ENCODE measurements at regions not wholly inside any gene's neighbourhood (a gene's known extent, or its start where the extent isn't known, plus 50 kb on each side); places are given as distances from the start of the nearest gene placed in this dataset.

- DNase-seq (no peak), ATAC-seq (no peak)
- no peaks in the 10 kb centered on the region for H3K4me1 Mint-ChIP-seq (ENCODE audit: low read depth)
- no peaks in the 10 kb centered on the region for H3K9me3 Mint-ChIP-seq (ENCODE audit: insufficient read depth)
- no peaks in the 10 kb centered on the region for H3K36me3 Mint-ChIP-seq (ENCODE audit: low read depth)
- no peak overlapping the region for H3K4me3 Mint-ChIP-seq
- H3K27me3 Mint-ChIP-seq (ENCODE audit: low read depth), result no peaks in the 10 kb centered on the region
- H3K27ac Mint-ChIP-seq, result no peak overlapping the region
- ChIA-PET CTCF (no interaction called here), POLR2A (no interaction called here)
Observed at GRCh38 chr4:11900359-11900758, 471.7 kb upstream of the HS3ST1 start.

- ChIA-PET POLR2A (no interaction called here), CTCF (no interaction called here)
- H3K4me1 Mint-ChIP-seq (ENCODE audit: low read depth), result no peaks in the 10 kb centered on the region
- H3K4me3 Mint-ChIP-seq, result no peak overlapping the region
- H3K9me3 Mint-ChIP-seq (ENCODE audit: insufficient read depth), result no peaks in the 10 kb centered on the region
- ATAC-seq (no peak), DNase-seq (no peak)
- no peaks in the 10 kb centered on the region for H3K27me3 Mint-ChIP-seq (ENCODE audit: low read depth)
- no peaks in the 10 kb centered on the region for H3K36me3 Mint-ChIP-seq (ENCODE audit: low read depth)
- H3K27ac Mint-ChIP-seq, result no peak overlapping the region
Observed at GRCh38 chr4:11898796-11899195, 470.1 kb upstream of the HS3ST1 start.

GRCh38 chr4:11895766-11896165, 467.1 kb upstream of the HS3ST1 start:
- no peak overlapping the region for H3K4me3 Mint-ChIP-seq
- POLR2A ChIA-PET, result no interaction called here
- no peak overlapping the region for H3K27ac Mint-ChIP-seq
- no peaks in the 10 kb centered on the region for H3K27me3 Mint-ChIP-seq (ENCODE audit: low read depth)
- DNase-seq (no peak), ATAC-seq (no peak)
- H3K9me3 Mint-ChIP-seq (ENCODE audit: insufficient read depth), result no peaks in the 10 kb centered on the region
- no peaks in the 10 kb centered on the region for H3K4me1 Mint-ChIP-seq (ENCODE audit: low read depth)
- CTCF ChIA-PET, result interaction anchor here (0.7 kb wide), 1 partner anchor 203 kb away, joined by 3 read pairs; no protein-coding TSS in a partner anchor
- H3K36me3 Mint-ChIP-seq (ENCODE audit: low read depth), result no peaks in the 10 kb centered on the region

- ATAC-seq, result no peak
Observed at GRCh38 chr4:11894977-11895376, 466.3 kb upstream of the HS3ST1 start.

GRCh38 chr4:11894221-11894620, 465.5 kb upstream of the HS3ST1 start:
- DNase-seq, result no peak
- no peak for ATAC-seq
- Mint-ChIP-seq H3K4me1 (ENCODE audit: low read depth) (no peaks in the 10 kb centered on the region), H3K27ac (no peak overlapping the region), H3K4me3 (no peak overlapping the region), H3K36me3 (ENCODE audit: low read depth) (no peaks in the 10 kb centered on the region), H3K27me3 (ENCODE audit: low read depth) (no peaks in the 10 kb centered on the region), H3K9me3 (ENCODE audit: insufficient read depth) (no peaks in the 10 kb centered on the region)
- ChIA-PET CTCF (no interaction called here), POLR2A (no interaction called here)

More at GRCh38 chr4:11894977-11895376, 466.3 kb upstream of the HS3ST1 start:
- Mint-ChIP-seq H3K4me1 (ENCODE audit: low read depth) (no peaks in the 10 kb centered on the region), H3K27ac (no peak overlapping the region), H3K36me3 (ENCODE audit: low read depth) (no peaks in the 10 kb centered on the region), H3K27me3 (ENCODE audit: low read depth) (no peaks in the 10 kb centered on the region), H3K9me3 (ENCODE audit: insufficient read depth) (no peaks in the 10 kb centered on the region), H3K4me3 (no peak overlapping the region)
- POLR2A ChIA-PET, result no interaction called here
- DNase-seq, result no peak
- CTCF ChIA-PET, result interaction anchor here (0.7 kb wide), 1 partner anchor 204 kb away, joined by 3 read pairs; no protein-coding TSS in a partner anchor

- DNase-seq (no peak), ATAC-seq (no peak)
- Mint-ChIP-seq H3K4me1 (ENCODE audit: low read depth) (no peaks in the 10 kb centered on the region), H3K9me3 (ENCODE audit: insufficient read depth) (no peaks in the 10 kb centered on the region), H3K4me3 (no peak overlapping the region), H3K36me3 (ENCODE audit: low read depth) (no peaks in the 10 kb centered on the region), H3K27ac (no peak overlapping the region), H3K27me3 (ENCODE audit: low read depth) (no peaks in the 10 kb centered on the region)
- POLR2A ChIA-PET, result no interaction called here
- CTCF ChIA-PET, result no interaction called here
Observed at GRCh38 chr4:11889099-11889498, 460.4 kb upstream of the HS3ST1 start.

- ChIA-PET POLR2A (no interaction called here), CTCF (no interaction called here)
- Mint-ChIP-seq H3K4me1 (ENCODE audit: low read depth) (no peaks in the 10 kb centered on the region), H3K27me3 (ENCODE audit: low read depth) (no peaks in the 10 kb centered on the region), H3K27ac (no peak overlapping the region), H3K36me3 (ENCODE audit: low read depth) (no peaks in the 10 kb centered on the region), H3K4me3 (no peak overlapping the region), H3K9me3 (ENCODE audit: insufficient read depth) (peaks cover 4% of the 10 kb centered on the region)
- DNase-seq, result no peak
- ATAC-seq, result no peak
Observed at GRCh38 chr4:11881947-11882346, 453.3 kb upstream of the HS3ST1 start.

- no peak for ATAC-seq
- Mint-ChIP-seq H3K27ac (no peak overlapping the region), H3K9me3 (ENCODE audit: insufficient read depth) (peaks cover 9% of the 10 kb centered on the region), H3K27me3 (ENCODE audit: low read depth) (no peaks in the 10 kb centered on the region), H3K4me1 (ENCODE audit: low read depth) (no peaks in the 10 kb centered on the region), H3K4me3 (no peak overlapping the region), H3K36me3 (ENCODE audit: low read depth) (no peaks in the 10 kb centered on the region)
- POLR2A ChIA-PET, result no interaction called here
- no peak for DNase-seq
- CTCF ChIA-PET, result no interaction called here
Observed at GRCh38 chr4:11881364-11881763, 452.7 kb upstream of the HS3ST1 start.

GRCh38 chr4:11878241-11878640, 449.5 kb upstream of the HS3ST1 start:
- no peak overlapping the region for H3K27ac Mint-ChIP-seq
- no peaks in the 10 kb centered on the region for H3K36me3 Mint-ChIP-seq (ENCODE audit: low read depth)
- ATAC-seq (no peak), DNase-seq (no peak)
- no peaks in the 10 kb centered on the region for H3K4me1 Mint-ChIP-seq (ENCODE audit: low read depth)
- ChIA-PET CTCF (no interaction called here), POLR2A (no interaction called here)
- no peak overlapping the region for H3K4me3 Mint-ChIP-seq
- H3K9me3 Mint-ChIP-seq (ENCODE audit: insufficient read depth), result peaks cover 9% of the 10 kb centered on the region
- no peaks in the 10 kb centered on the region for H3K27me3 Mint-ChIP-seq (ENCODE audit: low read depth)

GRCh38 chr4:11876104-11876503, 447.4 kb upstream of the HS3ST1 start:
- Mint-ChIP-seq H3K27me3 (ENCODE audit: low read depth) (no peaks in the 10 kb centered on the region), H3K36me3 (ENCODE audit: low read depth) (no peaks in the 10 kb centered on the region), H3K27ac (no peak overlapping the region), H3K9me3 (ENCODE audit: insufficient read depth) (peaks cover 9% of the 10 kb centered on the region), H3K4me1 (ENCODE audit: low read depth) (no peaks in the 10 kb centered on the region), H3K4me3 (no peak overlapping the region)
- no peak for ATAC-seq
- ChIA-PET CTCF (no interaction called here), POLR2A (no interaction called here)
- DNase-seq, result no peak

- no peak overlapping the region for H3K27ac Mint-ChIP-seq
- no peak overlapping the region for H3K4me3 Mint-ChIP-seq
Observed at GRCh38 chr4:11869191-11869870, 440.6 kb upstream of the HS3ST1 start.

GRCh38 chr4:11866391-11866790, 437.7 kb upstream of the HS3ST1 start:
- ATAC-seq (no peak), DNase-seq (no peak)
- Mint-ChIP-seq H3K4me3 (no peak overlapping the region), H3K36me3 (ENCODE audit: low read depth) (no peaks in the 10 kb centered on the region), H3K27me3 (ENCODE audit: low read depth) (no peaks in the 10 kb centered on the region), H3K4me1 (ENCODE audit: low read depth) (no peaks in the 10 kb centered on the region), H3K27ac (no peak overlapping the region), H3K9me3 (ENCODE audit: insufficient read depth) (peaks cover 3% of the 10 kb centered on the region)
- ChIA-PET POLR2A (no interaction called here), CTCF (no interaction called here)

More at GRCh38 chr4:11869191-11869870, 440.6 kb upstream of the HS3ST1 start:
- Mint-ChIP-seq H3K36me3 (ENCODE audit: low read depth) (no peaks in the 10 kb centered on the region), H3K9me3 (ENCODE audit: insufficient read depth) (no peaks in the 10 kb centered on the region), H3K4me1 (ENCODE audit: low read depth) (no peaks in the 10 kb centered on the region), H3K27me3 (ENCODE audit: low read depth) (no peaks in the 10 kb centered on the region)
- ATAC-seq (no peak), DNase-seq (no peak)
- ChIA-PET POLR2A (no interaction called here), CTCF (no interaction called here)

- Mint-ChIP-seq H3K4me3 (no peak overlapping the region), H3K36me3 (ENCODE audit: low read depth) (no peaks in the 10 kb centered on the region), H3K27me3 (ENCODE audit: low read depth) (no peaks in the 10 kb centered on the region), H3K27ac (no peak overlapping the region), H3K4me1 (ENCODE audit: low read depth) (no peaks in the 10 kb centered on the region), H3K9me3 (ENCODE audit: insufficient read depth) (peaks cover 3% of the 10 kb centered on the region)
- ATAC-seq (no peak), DNase-seq (no peak)
- ChIA-PET CTCF (no interaction called here), POLR2A (no interaction called here)
Observed at GRCh38 chr4:11860996-11861395, 432.3 kb upstream of the HS3ST1 start.

Measured in activated CD8-positive, alpha-beta T cell treated with anti-CD3 and anti-CD28 coated beads, Interleukin-2, amount 10 ng/mL, durations not matched to agents 7 days and 5 days (primary cell).